GM18867 (cell line): ENCODE measurements at regions not wholly inside any gene's neighbourhood (a gene's known extent, or its start where the extent isn't known, plus 50 kb on each side); places are given as distances from the start of the nearest gene placed in this dataset.
"Not testable (repeated sequence)": the region's sequence is repeated elsewhere in the genome, so short reads cannot be mapped to it uniquely, and the experiment has no call there.

ENCODE experiments used
- ATAC-seq: cut with Tn5 transposase; IDR thresholded peaks from one replicate; pipeline ENCODE4 v1.9.1; 2021; ENCODE audit warnings: mild to moderate bottlenecking, moderate library complexity; ENCODE audit not compliant: unreplicated experiment

DNA sequence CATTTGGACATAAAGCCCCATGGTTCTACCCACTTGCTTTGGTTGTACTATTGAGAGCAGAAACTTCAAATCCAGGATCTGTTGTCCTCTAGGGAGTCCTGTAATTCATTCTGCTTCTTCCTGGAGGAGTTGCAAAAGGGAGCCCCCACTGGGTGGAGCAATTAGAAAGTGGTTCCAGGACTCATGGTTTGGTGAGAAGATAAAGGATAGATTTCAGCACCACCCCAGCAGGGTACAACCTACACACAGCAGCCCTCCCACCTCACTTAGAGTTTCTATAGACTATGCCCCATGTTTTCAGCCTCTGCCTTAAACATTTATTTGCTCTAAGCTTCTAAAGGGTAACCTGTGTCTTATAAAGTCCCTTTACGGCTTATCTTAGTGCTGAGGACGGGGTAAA is 112.6 kb upstream of the ARRDC3 start:
- ATAC-seq = no peak

DNA sequence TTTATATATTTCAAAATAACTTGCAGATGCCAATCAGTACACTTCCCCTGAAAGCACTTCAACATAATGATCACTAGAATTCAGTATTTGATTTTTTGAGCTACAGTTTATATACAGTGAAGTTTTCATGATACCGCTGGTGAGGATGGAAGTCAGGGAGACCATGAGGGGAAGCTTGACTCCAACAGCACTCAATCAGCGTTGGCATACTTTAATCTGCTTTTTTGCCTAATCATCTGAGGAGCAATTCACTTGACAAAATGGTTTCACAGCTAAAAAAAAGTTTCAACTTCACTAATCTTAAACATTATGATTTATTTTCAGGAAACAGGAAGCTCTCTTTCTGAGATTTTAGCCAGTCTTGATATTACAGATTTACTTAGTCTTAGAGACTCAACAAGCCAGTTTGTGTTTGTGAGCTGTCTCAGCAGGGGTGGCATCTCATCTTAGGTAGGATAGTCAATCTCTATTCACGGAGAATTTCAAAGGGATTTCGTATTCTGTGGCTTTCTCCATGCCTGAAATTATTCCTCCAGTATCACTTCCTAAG is 111.4 kb upstream of the ARRDC3 start:
- no peak for ATAC-seq

DNA sequence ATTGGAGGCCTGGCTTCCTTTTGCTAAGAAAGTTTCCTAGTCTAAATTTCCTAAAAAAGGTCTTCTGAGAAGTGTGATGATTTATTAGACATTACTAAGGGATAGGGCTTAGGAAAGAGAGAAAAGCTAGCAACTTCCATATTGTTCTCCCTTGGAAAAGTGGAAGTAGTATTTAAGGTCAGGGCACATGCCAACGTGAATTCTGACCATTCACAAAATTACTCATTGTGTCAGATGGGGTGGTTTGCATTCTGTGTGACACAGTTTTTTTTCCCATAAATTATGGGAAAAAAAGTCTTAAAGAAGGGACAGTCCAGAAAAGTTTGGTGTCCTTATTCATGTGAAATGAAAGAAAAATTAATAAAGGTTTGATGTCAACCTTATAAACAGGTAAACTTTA is 110.0 kb upstream of the ARRDC3 start:
- no peak for ATAC-seq

DNA sequence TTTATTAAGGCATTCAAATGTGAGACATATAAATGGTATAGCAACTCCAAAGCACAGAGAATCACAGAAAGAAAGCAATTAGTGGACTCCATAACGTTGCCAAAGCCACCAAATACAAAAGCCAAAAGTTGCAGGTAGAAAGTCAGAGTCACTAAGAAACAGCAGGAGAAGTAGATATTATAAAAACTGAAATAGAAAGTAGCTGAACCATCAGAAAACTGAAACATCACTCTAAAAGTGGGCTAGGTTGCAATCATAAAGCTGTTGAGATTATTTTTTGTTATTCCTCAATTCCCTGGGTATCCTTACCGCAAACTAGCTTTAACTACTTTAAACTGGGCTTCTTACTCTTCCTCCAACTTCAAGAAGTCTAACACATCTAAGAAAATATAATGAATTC is 108.1 kb upstream of the ARRDC3 start:
- peak; percentile 52 for ATAC-seq

DNA sequence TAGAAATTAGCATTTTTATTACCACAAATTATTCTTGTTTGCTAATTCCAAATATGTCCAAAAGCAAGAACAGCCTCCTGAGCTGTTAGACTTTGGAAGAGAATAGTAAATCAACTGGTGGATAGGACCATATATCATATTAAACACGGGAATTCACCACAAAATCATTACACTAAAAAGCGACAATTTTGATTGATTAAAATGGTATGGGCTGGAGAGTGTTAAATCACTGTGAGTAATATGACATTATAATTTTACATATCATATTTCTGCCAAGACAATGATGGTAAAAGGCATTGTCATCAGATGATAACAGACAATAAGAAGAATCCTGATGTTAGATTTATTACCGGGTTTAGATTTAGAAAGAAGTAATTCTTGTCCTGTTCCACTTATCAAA is 107.2 kb upstream of the ARRDC3 start:
- no peak for ATAC-seq

DNA sequence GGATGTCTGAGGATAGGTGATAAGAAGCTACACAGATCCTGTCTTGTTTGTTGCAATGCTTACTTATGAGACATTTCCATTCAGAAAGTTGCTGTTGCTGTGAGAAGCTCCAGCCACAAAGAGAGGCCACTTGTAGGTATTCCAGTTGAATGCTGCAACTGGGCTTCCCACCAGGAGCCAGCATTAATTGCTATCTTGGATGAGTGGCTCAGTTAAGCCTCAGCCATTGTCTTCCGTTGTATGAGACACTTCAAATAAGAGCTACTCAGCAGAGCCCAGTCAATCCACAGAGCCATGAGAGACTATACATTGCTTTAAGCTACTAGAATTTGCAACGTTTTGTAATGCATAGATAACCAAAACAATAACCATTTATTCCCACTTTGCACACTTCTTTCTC is 104.3 kb upstream of the ARRDC3 start:
- ATAC-seq = no peak

DNA sequence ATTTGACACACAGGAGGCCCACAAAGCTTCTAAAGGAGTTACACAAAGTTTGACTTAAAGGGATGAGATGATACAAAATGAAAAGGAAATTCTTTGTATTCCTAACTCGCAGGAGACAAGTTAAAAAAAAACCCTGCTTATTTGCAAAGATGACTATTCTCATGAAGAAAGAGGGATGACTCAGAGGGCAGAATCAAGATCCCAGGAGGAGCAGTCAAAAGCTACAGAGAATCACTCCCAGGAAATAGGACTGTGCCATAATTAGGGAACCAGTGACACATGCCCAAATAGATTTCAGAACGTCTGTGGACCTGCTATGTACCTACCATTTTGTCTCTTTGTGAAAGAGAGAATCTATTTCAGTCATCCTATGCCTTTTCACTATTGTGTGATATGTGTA is 103.5 kb upstream of the ARRDC3 start:
- no peak for ATAC-seq

DNA sequence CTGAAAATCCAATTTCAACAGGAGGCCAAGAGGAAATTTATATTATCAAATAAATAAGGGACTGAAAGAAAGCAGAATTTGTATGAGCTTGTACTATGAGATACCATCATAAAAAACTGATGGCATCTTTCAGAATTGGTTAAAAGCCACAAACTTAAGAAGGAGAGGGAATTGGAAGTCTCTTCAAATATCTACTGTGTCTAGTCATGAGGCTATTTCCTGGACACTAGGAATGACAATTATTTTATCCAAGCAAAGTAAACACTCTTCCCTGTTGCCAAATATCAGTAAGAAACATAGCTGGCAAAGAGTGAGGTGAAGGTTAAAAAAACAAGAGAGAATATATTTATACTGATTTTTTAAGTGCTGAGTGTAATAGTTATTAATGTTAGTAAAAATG is 101.5 kb upstream of the ARRDC3 start:
- ATAC-seq = no peak

DNA sequence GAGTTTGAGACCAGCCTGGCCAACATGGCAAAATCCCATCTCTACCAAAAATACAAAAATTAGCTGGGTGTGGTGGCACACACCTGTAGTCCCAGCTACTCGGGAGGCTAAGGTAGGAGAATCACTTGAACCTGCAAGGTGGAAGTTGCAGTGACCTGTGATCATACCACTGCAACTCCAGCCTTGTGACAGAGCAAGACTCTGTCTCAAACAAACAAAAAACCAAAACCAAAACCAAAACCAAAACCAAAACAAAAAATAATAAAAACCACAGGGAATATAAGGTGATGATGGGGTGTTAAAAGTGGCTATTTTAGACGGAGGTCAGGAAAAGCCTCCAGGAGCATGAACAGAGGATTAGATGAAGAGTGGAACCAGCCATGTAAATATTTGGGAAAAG is 96.3 kb upstream of the ARRDC3 start:
- ATAC-seq = not testable (repeated sequence)

DNA sequence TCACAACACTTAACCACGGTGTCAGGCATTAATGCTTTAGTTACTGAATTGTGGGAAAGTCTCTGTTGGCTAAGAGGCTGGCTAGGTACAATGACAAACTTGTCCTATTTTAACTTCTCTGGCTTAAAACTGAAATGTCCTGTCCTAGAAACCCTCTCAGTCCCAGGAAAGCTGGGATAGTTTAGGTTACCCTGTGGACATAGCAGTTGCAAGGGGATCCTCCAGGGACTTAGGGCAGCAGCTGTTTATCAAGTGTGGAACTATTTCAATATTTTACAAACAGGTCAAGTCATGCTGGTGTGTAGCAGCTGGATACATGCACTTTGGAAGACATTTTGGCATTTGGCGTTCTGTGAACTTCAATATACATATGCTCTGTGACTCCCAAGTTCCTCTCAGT is 95.0 kb upstream of the ARRDC3 start:
- no peak for ATAC-seq

DNA sequence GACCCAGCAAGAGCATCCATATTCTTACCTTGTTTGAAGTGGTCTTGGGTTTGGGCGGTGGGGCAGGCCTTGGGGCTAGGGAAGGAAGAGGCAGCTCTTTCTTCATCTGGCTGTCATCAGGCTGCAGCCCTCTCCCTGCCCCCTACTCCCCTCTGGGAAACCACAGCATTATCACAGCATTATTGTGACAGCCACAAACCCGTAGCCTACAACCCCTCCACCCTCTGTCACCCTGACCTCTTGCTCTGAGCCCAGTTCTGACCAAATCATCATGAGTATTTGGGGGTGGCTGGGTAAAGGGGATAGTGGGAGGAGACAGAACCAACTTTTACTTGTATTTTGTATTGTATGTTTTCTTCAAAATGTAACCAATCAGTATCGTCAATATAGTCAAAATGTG is 94.3 kb upstream of the ARRDC3 start:
- no peak for ATAC-seq

DNA sequence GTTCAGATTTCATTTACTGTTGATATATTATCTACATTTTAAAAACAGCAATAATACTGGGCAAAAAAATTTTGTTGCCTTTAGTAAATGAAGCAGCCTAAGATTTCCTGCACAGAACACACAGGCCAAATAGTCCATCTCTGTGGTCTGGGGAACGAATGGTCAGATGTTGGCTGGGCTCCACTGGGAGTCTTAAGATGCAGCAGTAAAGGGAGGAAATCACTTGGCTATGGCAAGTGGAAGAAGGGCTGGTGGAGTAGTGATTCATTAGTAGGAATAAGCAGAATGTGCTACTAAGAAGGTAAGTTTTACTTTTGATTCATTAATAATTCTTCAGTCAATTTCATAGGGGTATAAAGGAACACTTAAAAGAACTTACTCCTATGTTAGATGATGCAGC is 91.1 kb upstream of the ARRDC3 start:
- ATAC-seq = no peak

DNA sequence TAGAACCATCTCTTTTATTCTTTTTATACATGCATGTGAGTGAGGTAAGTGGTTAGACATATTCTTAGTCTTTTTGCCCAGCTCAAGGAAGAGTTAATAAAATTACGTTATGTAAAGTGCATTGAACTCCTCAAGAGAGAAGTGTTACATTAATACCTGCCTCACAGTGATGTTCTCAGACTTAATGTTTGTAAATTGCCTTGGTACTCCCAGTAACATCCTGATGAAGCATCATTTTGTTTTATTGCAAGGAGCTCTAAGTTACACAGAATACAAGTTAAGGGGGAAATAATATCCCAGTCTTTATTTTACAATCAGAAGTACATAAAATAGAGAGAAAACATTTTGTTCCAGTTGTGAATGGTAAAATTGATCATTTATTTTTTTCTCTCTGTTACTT is 89.5 kb upstream of the ARRDC3 start:
- ATAC-seq = no peak

DNA sequence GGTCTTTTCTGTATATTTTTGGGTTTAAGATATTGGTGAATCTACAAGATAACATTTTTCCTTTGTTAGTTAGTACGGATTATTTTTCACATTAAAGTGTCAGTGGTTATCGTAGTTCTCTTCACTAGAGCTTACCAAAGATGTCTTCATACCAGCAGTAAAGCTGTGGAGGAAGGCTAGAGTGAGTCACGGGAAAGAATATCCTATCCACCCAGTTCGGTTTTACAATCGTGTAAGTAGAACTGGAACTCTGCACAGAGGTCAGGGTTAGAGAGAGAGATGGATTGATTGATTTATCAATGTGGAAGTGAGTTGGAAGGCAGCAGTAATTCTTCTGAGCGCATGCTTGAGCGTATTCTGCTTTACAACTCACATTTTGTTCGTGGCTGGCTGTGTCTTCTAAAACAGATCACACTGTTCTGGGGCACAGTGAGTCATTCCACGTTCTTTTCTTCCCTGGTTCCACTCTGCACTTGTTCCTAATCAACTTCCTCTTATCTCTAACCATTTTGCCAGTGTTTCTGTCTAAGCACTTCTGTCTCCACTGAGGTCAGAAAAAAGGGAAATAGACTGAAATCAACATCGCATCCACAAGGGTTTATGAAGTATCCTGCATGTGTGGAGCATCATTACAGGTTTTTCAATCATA is 86.5 kb upstream of the ARRDC3 start:
- ATAC-seq = no peak

DNA sequence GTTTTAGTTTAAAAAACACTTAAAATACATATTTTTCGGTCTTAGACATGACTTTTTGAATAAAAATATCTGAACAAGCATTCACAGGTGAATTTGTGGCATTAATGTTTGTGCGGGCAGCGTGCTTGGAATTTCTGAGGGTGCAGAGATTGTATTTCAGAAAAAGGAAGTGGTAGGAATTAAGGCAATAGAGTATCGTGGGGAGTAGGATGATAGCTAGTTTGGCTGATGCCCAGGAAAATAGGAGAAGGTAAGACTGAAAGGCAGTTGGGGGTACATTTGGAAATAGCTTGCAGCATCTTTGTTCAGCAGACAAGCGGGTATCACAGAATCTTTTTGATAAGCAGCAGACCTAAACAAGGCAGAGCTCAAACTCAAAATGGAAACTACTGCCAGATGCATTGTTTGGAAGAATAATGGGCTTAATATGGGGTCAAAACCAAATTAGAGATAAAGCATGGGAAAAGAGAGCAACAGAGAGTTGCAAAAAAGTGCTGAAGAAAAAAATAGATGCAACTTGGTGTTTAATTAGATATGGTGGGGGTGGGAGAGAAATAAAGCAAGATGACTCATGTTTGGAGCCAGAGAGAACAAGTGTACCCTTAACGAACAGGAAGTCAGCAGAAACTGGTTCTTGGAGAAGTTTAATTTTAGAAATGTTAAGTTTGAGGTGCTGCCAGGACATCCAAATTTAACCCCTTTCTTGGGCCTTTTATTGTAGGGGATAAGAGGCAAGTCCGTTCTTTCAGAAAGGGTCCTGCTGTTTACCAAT is 85.7 kb upstream of the ARRDC3 start:
- ATAC-seq = no peak

DNA sequence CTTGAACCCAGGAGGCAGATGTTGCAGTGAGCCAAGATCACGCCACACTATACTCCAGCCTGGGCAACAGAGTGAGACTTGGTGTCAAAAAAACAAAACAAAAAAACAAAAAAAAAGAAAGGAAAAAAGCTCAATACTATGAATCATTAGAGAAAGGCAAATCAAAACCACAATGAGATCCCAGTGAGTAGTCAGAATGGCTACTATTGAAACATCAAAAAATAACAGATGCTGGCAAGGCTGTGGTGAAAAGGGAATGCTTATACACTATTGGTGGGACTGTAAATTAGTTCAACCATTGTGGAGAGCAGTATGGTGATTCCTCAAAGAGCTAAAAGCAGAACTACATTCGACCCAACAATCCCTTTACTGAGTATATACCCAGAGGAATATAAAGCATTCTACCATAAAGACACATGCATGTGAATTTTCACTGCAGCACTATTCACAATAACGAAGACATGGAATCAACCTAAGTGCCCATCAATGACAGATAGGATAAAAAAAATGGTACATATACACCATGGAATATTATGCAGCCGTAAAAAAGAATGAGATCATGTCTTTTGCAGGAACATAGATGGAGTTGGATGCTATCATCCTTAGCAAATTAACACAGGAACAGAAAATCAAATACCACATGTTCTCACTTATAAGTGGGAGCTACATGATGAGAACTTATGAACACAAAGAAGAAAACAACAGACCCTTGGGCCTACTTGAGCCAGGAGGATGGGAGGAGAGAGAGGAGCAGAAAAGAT is 81.9 kb upstream of the ARRDC3 start:
- no peak for ATAC-seq

DNA sequence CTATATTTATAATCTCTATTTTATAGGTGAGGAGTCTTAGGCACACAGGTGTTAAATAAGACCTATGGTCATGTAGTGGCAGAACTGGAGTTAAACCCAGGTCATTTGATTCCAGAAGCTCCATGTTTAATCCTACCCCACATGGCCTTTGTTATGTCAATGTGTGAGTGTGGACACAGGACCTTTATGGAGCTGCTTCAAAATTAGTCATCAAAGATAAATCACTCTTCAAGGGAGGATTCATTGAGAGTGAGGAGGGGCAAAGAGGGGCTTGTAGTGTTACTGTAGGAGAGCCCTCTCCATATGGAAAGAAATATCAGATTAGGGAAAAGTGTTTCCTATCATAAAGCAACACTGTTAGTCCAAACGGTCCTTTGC is 74.6 kb upstream of the ARRDC3 start:
- ATAC-seq = no peak

DNA sequence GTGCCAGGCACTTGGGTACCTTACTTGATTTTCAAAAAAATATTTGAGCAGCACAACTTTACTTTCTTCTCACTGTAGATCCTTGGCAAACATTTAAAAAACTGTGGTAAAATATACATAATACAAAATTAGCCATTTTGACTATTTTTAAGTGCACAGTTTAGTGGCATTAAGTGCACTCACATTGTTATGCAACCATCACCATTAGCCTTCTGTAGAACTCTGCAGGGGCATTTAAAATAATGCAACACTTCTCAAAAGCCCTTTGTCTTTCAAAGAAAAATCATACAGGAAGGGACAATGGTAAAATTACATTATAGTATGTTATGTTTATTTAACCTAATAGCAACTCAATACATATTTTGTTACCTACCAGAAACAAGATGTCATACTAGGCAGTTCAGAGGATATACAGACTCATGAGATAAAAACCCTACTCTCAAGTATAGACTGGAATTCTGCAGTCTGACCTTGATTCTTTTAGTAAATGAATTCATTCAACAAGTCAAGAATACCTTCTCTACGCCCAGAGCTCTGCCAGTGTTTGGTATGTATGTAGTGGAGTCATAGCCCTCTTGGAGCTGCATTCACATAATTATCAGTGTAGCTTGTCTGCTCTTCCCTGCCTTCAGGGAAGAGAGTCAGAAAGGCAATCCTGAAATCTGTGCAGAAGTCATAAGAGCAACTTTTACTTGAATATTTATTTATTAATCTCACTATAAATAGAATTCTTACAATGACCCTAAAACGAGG is 74.0 kb upstream of the ARRDC3 start:
- no peak for ATAC-seq

DNA sequence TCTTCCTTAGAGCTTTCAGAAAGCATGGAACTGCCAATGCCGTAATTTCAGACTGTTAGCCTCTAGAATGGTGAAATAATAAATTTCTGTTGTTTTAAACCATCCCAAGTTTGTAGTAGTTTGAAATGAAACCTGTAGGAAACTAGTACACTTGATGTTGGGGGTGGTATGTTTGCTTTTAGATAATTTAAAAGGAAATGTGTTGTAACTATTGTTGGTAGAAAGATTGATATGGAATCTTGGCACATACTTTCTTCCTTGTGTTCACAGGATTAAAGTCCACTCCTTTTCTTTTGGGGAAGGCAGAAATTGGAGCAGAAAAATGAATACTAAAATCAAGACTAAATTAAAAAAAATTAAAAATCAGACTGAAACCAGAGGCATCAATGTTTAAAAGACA is 66.0 kb upstream of the ARRDC3 start:
- ATAC-seq = no peak

DNA sequence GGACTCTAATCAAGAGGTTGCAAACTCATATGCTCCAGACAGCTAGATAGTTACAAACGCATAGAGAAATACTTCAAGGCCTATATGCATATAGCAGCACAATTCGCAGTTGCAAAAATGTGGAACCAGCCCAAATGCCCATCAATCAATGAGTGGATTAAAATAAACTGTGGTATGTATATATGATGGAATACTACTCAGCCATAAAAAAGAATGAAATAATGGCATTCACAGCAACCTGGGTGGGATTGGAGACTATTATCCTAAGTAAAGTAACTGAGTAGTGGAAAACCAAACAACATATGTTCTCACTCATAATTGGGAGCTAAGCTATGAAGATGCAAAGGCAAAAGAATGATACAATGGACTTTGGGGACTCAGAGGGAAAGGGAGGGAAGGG is 65.0 kb upstream of the ARRDC3 start:
- not testable (repeated sequence) for ATAC-seq

DNA sequence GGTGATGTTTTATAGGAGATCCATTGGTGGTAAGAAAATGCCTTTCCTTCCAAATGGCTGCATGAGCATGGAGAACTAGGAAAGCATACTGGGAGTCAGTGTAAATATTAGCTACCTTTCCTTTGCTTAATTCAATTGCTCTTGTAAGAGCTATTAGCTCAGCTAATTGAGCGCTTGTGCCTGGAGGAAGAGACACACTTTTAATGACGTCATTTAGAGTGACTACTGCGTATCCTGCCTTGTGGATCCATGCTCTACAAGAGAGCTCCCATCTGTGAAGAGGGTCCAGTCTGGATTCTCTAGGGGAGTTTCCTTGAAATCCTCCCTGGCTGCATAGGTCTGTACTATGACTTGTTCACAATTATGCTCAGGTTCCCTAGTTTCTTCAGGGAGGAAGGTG is 63.8 kb upstream of the ARRDC3 start:
- not testable (repeated sequence) for ATAC-seq
